ACC112 (cell line): ENCODE measurements at regions not wholly inside any gene's neighbourhood (a gene's known extent, or its start where the extent isn't known, plus 50 kb on each side); places are given as distances from the start of the nearest gene placed in this dataset.

Source experiments
- H2AFZ ChIP-seq: fragments of 200-600 bp; sonication (generic); one replicate; pipeline ENCODE4 v1.6.0; 2017; ENCODE audit warnings: antibody characterized with exemption, low read length; ENCODE audit not compliant: unreplicated experiment
- H3K27ac ChIP-seq: fragments of 200-600 bp; sonication (generic); 2 replicates; pipeline ENCODE4 v1.5.1; 2014; ENCODE audit warnings: low read depth, mild to moderate bottlenecking, antibody characterized with exemption, low read length, moderate library complexity
- H3K27me3 ChIP-seq: fragments of 200-600 bp; sonication (generic); 2 replicates; pipeline ENCODE4 v1.6.1; 2014; ENCODE audit warnings: mild to moderate bottlenecking, antibody characterized with exemption, low read length, moderate library complexity, mixed read lengths; ENCODE audit not compliant: insufficient read depth
- H3K36me3 ChIP-seq: fragments of 200-600 bp; sonication (generic); 2 replicates; pipeline ENCODE4 v1.6.1; 2016; ENCODE audit warnings: mild to moderate bottlenecking, antibody characterized with exemption, low read length, moderate library complexity, mixed read lengths; ENCODE audit not compliant: insufficient read depth
- H3K4me1 ChIP-seq: fragments of 200-600 bp; sonication (generic); one replicate; pipeline ENCODE4 v1.6.1; 2016; ENCODE audit warnings: low read length, mixed read lengths; ENCODE audit not compliant: insufficient read depth, unreplicated experiment, control insufficient read depth
- H3K4me3 ChIP-seq: fragments of 200-600 bp; sonication (generic); 2 replicates; pipeline ENCODE4 v1.5.1; 2014; ENCODE audit warnings: mild to moderate bottlenecking, low read depth, low read length
- H3K79me2 ChIP-seq: fragments of 200-600 bp; sonication (generic); one replicate; pipeline ENCODE4 v1.6.0; 2016; ENCODE audit warnings: low read length; ENCODE audit not compliant: control insufficient read depth, unreplicated experiment, insufficient read depth

- Histone ChIP-seq H3K27ac (no peak overlapping the region), H3K27me3 (no peaks in the 10 kb centered on the region), H2AFZ (no peak overlapping the region), H3K4me3 (no peak overlapping the region), H3K79me2 (no peaks in the 10 kb centered on the region), H3K36me3 (no peaks in the 10 kb centered on the region), H3K4me1 (peaks cover 12% of the 10 kb centered on the region)
Measured at GRCh38 chr17:77844681-77845080, 113.8 kb upstream of the TNRC6C start.

DNA sequence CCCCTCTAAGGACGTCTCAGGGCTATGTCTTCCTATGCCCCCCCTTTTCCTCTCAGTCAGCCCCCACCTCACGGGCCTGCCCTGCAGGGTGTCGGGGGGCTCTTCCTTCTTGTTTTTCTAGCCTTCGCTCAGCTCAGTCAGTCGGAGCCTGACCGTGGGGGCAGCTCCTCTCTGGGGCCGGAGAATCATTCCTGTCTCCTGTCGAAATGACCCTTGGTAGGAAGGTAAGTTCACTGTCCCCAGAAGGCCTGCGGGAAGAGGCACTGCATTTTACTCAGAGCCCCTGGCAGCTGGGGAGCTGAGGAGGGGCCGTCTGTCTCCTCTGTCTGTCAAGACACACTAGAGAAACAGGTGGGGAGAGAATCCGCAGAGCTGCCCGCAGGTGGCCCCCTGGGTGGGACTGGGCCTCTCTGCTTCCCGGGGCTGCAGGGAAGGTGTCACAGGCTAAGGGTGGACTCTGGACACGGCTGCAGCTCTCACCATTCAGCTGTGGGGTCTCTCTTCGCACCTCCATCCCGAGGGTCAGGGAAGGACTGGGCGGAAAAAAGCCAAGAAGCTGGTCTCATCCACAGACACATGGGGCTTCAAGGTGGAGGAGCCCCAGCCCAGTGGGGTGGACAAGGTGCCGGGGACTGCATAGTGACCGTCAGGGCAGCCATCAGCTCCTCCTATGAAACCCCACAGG lies 112.8 kb upstream of the TNRC6C start:
- H3K27me3 ChIP-seq, result no peaks in the 10 kb centered on the region
- peaks cover 12% of the 10 kb centered on the region for H3K4me1 ChIP-seq
- no peak overlapping the region for H3K4me3 ChIP-seq
- H3K27ac ChIP-seq, result no peak overlapping the region
- H3K79me2 ChIP-seq, result no peaks in the 10 kb centered on the region
- H3K36me3 ChIP-seq, result no peaks in the 10 kb centered on the region
- H2AFZ ChIP-seq, result no peak overlapping the region

DNA sequence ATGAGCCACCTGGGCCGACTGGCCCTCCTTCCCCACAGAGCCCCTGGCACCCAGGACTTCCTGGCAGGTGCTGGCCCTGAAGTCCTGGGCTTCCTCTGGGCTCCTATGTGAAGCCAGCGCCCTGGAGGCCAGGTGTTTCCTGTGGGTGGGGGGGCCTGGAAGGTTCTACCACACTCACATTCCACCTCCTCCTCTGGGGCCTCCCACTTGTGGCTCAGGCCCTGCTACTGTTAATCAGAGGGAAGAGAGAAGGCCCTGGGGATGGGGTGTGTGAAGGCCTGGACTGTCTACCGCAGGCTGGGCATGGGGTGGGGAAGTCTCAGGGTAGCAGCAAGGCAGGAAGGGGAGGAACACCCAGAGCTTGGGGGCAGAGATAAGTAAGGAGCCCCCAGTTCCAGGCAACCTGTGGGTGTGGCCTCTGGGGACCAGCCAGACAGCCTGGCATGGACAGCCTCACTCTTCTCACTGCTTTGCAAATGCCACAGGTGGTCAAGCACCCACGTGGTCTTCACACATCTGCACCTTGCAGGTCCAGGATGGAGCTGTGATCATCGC lies 111.9 kb upstream of the TNRC6C start:
- Histone ChIP-seq H3K27ac (no peak overlapping the region), H3K4me1 (peaks cover 12% of the 10 kb centered on the region), H3K36me3 (no peaks in the 10 kb centered on the region), H3K4me3 (no peak overlapping the region), H3K27me3 (no peaks in the 10 kb centered on the region), H2AFZ (no peak overlapping the region), H3K79me2 (no peaks in the 10 kb centered on the region)

GRCh38 chr17:77847221-77848085 lies 111.0 kb upstream of the TNRC6C start:
- Histone ChIP-seq H3K27me3 (no peaks in the 10 kb centered on the region), H3K27ac (no peak overlapping the region), H3K36me3 (no peaks in the 10 kb centered on the region), H3K79me2 (no peaks in the 10 kb centered on the region), H3K4me1 (peaks cover 7% of the 10 kb centered on the region), H3K4me3 (no peak overlapping the region), H2AFZ (no peak overlapping the region)

DNA sequence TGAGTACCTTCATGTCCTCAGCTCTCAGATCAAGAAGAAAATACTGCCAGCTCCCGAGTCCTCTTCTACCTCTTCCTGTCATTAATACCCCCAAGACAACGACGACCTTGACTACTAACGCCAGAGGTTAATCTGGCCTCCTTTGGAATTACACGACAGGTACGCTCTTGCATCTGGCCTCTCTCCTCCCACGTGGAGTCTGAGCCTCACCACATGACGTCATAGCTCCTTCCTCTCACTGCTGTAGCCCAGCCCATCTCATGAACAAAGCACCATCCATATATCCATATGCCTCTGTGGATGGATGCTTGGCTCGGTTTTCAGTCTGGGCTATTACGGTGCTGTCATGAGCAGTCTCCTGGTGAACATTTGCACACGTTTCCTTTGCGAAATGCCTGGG lies 110.2 kb upstream of the TNRC6C start:
- Histone ChIP-seq H2AFZ (no peak overlapping the region), H3K36me3 (no peaks in the 10 kb centered on the region), H3K4me1 (no peaks in the 10 kb centered on the region), H3K27ac (no peak overlapping the region), H3K4me3 (no peak overlapping the region), H3K27me3 (no peaks in the 10 kb centered on the region), H3K79me2 (no peaks in the 10 kb centered on the region)

DNA sequence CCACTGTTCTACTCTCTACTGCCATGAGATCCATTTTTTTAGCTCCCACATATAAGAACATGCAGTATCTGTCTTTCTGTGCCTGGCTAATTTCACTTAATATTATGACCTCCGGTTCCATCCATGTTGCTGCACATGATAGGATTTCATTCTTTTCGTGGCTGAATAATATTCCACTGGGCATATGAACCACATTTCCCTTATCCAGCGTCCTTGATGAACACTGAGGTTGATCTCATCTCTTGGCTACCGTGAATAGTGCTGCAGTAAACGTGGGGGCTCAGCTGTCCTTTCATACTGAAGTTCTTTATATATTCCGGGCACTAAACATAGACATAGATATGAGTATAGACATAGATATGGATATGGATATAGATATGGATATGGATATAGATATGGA lies 109.3 kb upstream of the TNRC6C start:
- Histone ChIP-seq H3K79me2 (no peaks in the 10 kb centered on the region), H3K36me3 (no peaks in the 10 kb centered on the region), H3K4me3 (no peak overlapping the region), H2AFZ (no peak overlapping the region), H3K27me3 (no peaks in the 10 kb centered on the region), H3K4me1 (no peaks in the 10 kb centered on the region), H3K27ac (no peak overlapping the region)

DNA sequence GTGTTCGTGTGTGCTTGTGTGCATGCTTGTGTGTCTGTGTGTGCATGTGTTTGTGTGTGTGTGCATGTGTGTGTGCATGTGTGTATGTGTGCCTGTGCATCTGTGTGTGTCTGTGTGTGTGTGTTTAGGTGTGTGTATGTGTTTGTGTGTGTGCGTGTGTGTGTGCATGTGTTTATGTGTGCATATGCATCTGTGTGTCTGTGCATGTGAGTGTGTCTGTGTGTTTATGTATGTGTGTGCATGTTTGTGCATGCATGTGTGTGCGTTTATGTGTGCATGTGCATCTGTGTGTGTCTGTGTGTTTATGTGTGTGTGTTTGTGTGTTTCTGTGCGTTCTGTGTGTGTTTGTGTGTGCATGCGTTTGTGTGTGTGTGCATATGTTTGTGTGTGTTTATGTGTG lies 106.6 kb upstream of the TNRC6C start:
- Histone ChIP-seq H3K4me1 (no peaks in the 10 kb centered on the region), H3K27me3 (0 out of 2 replicates have a peak, but pooled peaks cover 4% of the 10 kb centered on the region), H3K27ac (no peak overlapping the region), H3K79me2 (no peaks in the 10 kb centered on the region), H3K36me3 (no peaks in the 10 kb centered on the region), H2AFZ (no peak overlapping the region), H3K4me3 (no peak overlapping the region)

- no peak overlapping the region for H3K27ac ChIP-seq
- no peaks in the 10 kb centered on the region for H3K79me2 ChIP-seq
- H3K27me3 ChIP-seq, result peaks cover 12% of the 10 kb centered on the region; the same call in 1 of the 2 replicates
- no peak overlapping the region for H3K4me3 ChIP-seq
- no peaks in the 10 kb centered on the region for H3K4me1 ChIP-seq
- no peak overlapping the region for H2AFZ ChIP-seq
- no peaks in the 10 kb centered on the region for H3K36me3 ChIP-seq
Measured at GRCh38 chr17:77852731-77853130, 105.8 kb upstream of the TNRC6C start.

DNA sequence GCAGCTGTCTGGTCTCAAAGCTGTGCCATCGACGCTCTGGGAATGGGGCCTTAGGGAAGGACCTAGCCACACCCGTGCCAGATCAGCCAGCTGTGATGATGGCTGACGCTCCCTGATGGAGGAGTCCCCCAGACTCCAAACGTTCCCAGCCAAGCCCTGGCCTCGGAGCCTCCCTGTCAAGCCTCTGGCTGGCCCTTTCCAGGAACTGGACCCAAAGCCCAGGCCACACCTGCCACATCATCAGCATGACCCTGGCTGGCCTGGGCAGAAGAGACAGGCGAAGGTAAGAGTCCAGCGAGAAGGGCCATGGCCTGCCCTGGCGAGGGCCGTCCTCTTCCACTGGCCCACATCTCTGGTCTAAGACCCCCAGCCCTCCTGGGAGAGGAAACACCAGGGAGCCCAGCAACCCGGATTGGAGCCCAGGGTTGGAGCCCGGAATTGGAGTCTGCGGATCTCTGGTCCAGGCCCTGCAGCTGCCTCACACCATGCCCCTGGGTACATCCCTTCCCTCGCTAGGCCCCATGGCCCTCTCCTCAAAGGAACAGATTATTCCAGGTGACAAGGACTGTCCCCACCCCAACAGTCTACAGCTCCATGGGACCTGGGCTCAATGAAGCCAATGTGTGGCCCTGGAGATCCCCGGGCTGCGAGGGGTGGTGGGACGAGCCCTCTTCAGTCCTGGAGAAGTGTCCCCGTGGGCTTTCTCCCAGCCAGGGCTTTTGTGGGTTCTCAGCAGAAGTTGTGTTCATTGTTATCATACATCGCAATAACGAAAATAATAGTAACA lies 105.1 kb upstream of the TNRC6C start:
- no peak overlapping the region for H2AFZ ChIP-seq
- H3K27ac ChIP-seq, result no peak overlapping the region
- no peak overlapping the region for H3K4me3 ChIP-seq
- no peaks in the 10 kb centered on the region for H3K4me1 ChIP-seq
- peaks cover 15% of the 10 kb centered on the region; the same call in 1 of the 2 replicates for H3K27me3 ChIP-seq
- no peaks in the 10 kb centered on the region for H3K79me2 ChIP-seq
- H3K36me3 ChIP-seq, result no peaks in the 10 kb centered on the region

GRCh38 chr17:77854083-77854758 lies 104.3 kb upstream of the TNRC6C start:
- no peaks in the 10 kb centered on the region for H3K4me1 ChIP-seq
- no peak overlapping the region for H2AFZ ChIP-seq
- no peaks in the 10 kb centered on the region for H3K36me3 ChIP-seq
- H3K27me3 ChIP-seq, result peaks cover 23% of the 10 kb centered on the region; the same call in 1 of the 2 replicates
- no peak overlapping the region for H3K27ac ChIP-seq
- H3K79me2 ChIP-seq, result no peaks in the 10 kb centered on the region
- no peak overlapping the region for H3K4me3 ChIP-seq
